NCI-H510A treated with DMSO at 0.1 percent for 48 hours (cell line): ENCODE measurements at regions not wholly inside any gene's neighbourhood (a gene's known extent, or its start where the extent isn't known, plus 50 kb on each side); places are given as distances from the start of the nearest gene placed in this dataset.

Experiments used
- DNase-seq: peaks from one replicate; lab custom pipeline; 2025; lab: John Stamatoyannopoulos, UW

- DNase-seq, result no peak
These were observed 129.2 kb upstream of the FAM3C start for GRCh38 chr7:121525155-121525819.

- DNase-seq, result no peak
These were observed 125.7 kb upstream of the FAM3C start for GRCh38 chr7:121521711-121522400.

- DNase-seq, result no peak
These were observed 124.8 kb upstream of the FAM3C start for GRCh38 chr7:121520911-121521310.

- DNase-seq, result no peak
These were observed 123.7 kb upstream of the FAM3C start for GRCh38 chr7:121519548-121520521.

GRCh38 chr7:121517591-121517990 is 121.5 kb upstream of the FAM3C start:
- no peak for DNase-seq

- no peak for DNase-seq
These were observed 120.7 kb upstream of the FAM3C start for GRCh38 chr7:121516821-121517220.

GRCh38 chr7:121515630-121516401 is 119.7 kb upstream of the FAM3C start:
- no peak for DNase-seq

- DNase-seq, result no peak
These were observed 119.1 kb upstream of the FAM3C start for GRCh38 chr7:121515229-121515628.

- no peak for DNase-seq
These were observed 117.0 kb upstream of the FAM3C start for GRCh38 chr7:121513105-121513504.

- no peak for DNase-seq
These were observed 114.9 kb upstream of the FAM3C start for GRCh38 chr7:121510858-121511482.

- no peak for DNase-seq
These were observed 114.2 kb upstream of the FAM3C start for GRCh38 chr7:121510302-121510701.

GRCh38 chr7:121505540-121506182 is 109.6 kb upstream of the FAM3C start:
- DNase-seq, result no peak

- DNase-seq, result no peak
These were observed 108.9 kb upstream of the FAM3C start for GRCh38 chr7:121505021-121505420.

GRCh38 chr7:121504482-121504881 is 108.4 kb upstream of the FAM3C start:
- no peak for DNase-seq

- no peak for DNase-seq
These were observed 107.6 kb upstream of the FAM3C start for GRCh38 chr7:121503730-121504129.

- DNase-seq, result no peak
These were observed 106.9 kb upstream of the FAM3C start for GRCh38 chr7:121503039-121503438.

GRCh38 chr7:121501566-121501965 is 105.5 kb upstream of the FAM3C start:
- no peak for DNase-seq

GRCh38 chr7:121500360-121501058 is 104.4 kb upstream of the FAM3C start:
- no peak for DNase-seq

- no peak for DNase-seq
These were observed 103.5 kb upstream of the FAM3C start for GRCh38 chr7:121499624-121500023.

GRCh38 chr7:121498816-121499215 is 102.7 kb upstream of the FAM3C start:
- no peak for DNase-seq
